ENCODE measurements at regions not wholly inside any gene's neighbourhood (a gene's known extent, or its start where the extent isn't known, plus 50 kb on each side); places are given as distances from the start of the nearest gene placed in this dataset.

DNA sequence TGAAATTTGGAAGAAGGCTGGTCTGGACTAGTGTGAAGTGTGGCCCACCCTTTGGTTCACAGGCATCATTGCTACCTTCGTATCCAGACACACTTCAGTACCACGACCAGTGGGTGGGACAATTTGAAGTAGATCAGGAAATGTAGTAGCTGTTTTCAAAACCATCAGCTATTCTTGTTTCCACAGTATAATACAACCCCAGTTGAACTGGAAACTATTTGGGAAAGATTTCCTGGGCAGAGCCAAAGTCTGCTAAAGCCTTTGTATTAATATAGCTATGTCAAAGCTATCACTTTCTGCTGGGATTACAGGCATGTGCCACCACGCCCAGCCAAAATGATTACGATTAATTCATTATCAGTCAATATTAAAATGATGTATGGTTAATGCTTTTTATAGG is 298.8 kb upstream of the RASGRP1 start (continued):
- TF ChIP-seq USF2 (IDR thresholded peaks at IDR 0.05; ENCODE audit: borderline replicate concordance, low read depth, low read length) (no peak), EP300 (IDR thresholded peaks at IDR 0.05; ENCODE audit: borderline replicate concordance in 1 of 2, low read depth in 1 of 2, low read length in 1 of 2) (no peak), FOXJ3 (CRISPR knock-in tag; IDR thresholded peaks at IDR 0.05) (no peak), ELF1 (IDR thresholded peaks at IDR 0.05) (no peak), RAD21 (IDR thresholded peaks at IDR 0.05; ENCODE audit: low read length) (no peak), USF1 (IDR thresholded peaks at IDR 0.05; ENCODE audit: borderline replicate concordance, low read depth) (no peak), NFIC (IDR thresholded peaks at IDR 0.05; ENCODE audit: borderline replicate concordance) (no peak), RXRA (IDR thresholded peaks at IDR 0.05; ENCODE audit: borderline replicate concordance, low read depth) (no peak), JUND (IDR thresholded peaks at IDR 0.05) (no peak)
- TF ChIP-seq, protein P1, sequence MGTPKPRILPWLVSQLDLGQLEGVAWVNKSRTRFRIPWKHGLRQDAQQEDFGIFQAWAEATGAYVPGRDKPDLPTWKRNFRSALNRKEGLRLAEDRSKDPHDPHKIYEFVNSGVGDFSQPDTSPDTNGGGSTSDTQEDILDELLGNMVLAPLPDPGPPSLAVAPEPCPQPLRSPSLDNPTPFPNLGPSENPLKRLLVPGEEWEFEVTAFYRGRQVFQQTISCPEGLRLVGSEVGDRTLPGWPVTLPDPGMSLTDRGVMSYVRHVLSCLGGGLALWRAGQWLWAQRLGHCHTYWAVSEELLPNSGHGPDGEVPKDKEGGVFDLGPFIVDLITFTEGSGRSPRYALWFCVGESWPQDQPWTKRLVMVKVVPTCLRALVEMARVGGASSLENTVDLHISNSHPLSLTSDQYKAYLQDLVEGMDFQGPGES (IDR thresholded peaks at IDR 0.05; ENCODE audit: low read depth, low read length) = no peak

- H3K9me2 ChIP-seq = no peaks in the 10 kb centered on the region
- no peaks in the 10 kb centered on the region for H3K79me2 ChIP-seq (ENCODE audit: insufficient read depth)
- no peak overlapping the region for H3K4me2 ChIP-seq
- no peak overlapping the region for H3K9ac ChIP-seq
- no peak for DNase-seq
- H3K4me3 ChIP-seq (ENCODE audit: low read depth in 2 of 2, low read length in 1 of 2) = no peak overlapping the region
- H3K4me1 ChIP-seq (ENCODE audit: control insufficient read depth in 1 of 2, insufficient read depth in 2 of 2, low read depth in 1 of 2, low read length in 1 of 2) = peaks cover 0 to 14% of the 10 kb centered on the region in 2 experiments; a peak in 3 of 4 replicates
- no peak overlapping the region for H3K27ac ChIP-seq (ENCODE audit: low read depth in 2 of 2, low read length in 1 of 2)
- H2AFZ ChIP-seq (ENCODE audit: low read depth) = no peak overlapping the region
- no peaks in the 10 kb centered on the region for H3K27me3 ChIP-seq (ENCODE audit: insufficient read depth)
- TF ChIP-seq MXI1 (IDR thresholded peaks at IDR 0.05; ENCODE audit: low read depth, low read length) (no peak), NRF1 (IDR thresholded peaks at IDR 0.05; ENCODE audit: low read depth, low read length) (no peak), RFX5 (IDR thresholded peaks at IDR 0.05; ENCODE audit: low read length) (no peak), NFIC (IDR thresholded peaks at IDR 0.05; ENCODE audit: borderline replicate concordance) (no peak), USF1 (IDR thresholded peaks at IDR 0.05; ENCODE audit: borderline replicate concordance, low read depth) (no peak), TAF1 (IDR thresholded peaks at IDR 0.05; ENCODE audit: borderline replicate concordance, low read depth, low read length) (no peak), CTCF (IDR thresholded peaks at IDR 0.05) (peak; percentile 21; the same call in 1 of the 2 replicates)
- WGBS (ENCODE audit: low lambda C conversion rate) = 89% methylated on average over 3 of the region's 3 CpGs
- no peaks in the 10 kb centered on the region for H3K9me3 ChIP-seq
- no peaks in the 10 kb centered on the region for H3F3A ChIP-seq (replicated peaks; ENCODE audit: insufficient read depth)
- no peaks in the 10 kb centered on the region for H4K20me1 ChIP-seq (ENCODE audit: insufficient read depth)
- ChIA-PET CTCF (interaction anchor here (0.8 to 2.0 kb wide), 4 partner anchors 9 to 132 kb away, joined by 3 to 8 read pairs (median 5); no protein-coding TSS in a partner anchor), POLR2A (no interaction called here)
- H3K36me3 ChIP-seq (replicated peaks in 1 of 2; ENCODE audit: control insufficient read depth in 1 of 2, insufficient read depth in 2 of 2, low read length in 1 of 2) = no peaks in the 10 kb centered on the region
Observed at GRCh38 chr15:38864122-38864521, 299.5 kb upstream of the RASGRP1 start.

Data from SK-N-SH (cell line).